K562 (cell line): ENCODE measurements at regions not wholly inside any gene's neighbourhood (a gene's known extent, or its start where the extent isn't known, plus 50 kb on each side); places are given as distances from the start of the nearest gene placed in this dataset.

Source experiments
- ATAC-seq: fragments of 200-7000 bp; cut with Tn5 transposase; 3 replicates; pipeline ENCODE4 v1.9.1; 2020; ENCODE audit warnings: moderate library complexity
- BruUV-seq: library from RNA; stranded (reverse); fragments of 400-500 nt; replicated peaks from 2 replicates; lab custom pipeline; 2021; lab: Mats Ljungman, UMichigan
- CTCF ChIA-PET: fragments of 300-600 bp; formaldehyde crosslinking; extraction: SDS; loops from one replicate; lab custom pipeline; 2021; ENCODE audit warnings: low intra/inter-chr PET ratio; lab: Yijun Ruan, JAX
- POLR2A ChIA-PET: fragments of 300-600, 350-650 bp; sonication (Branson Sonifier 250); formaldehyde crosslinking; extraction: SDS; loops from one replicate; lab custom pipeline; 2021; ENCODE audit warnings: antibody characterized with exemption, inconsistent platforms; lab: Yijun Ruan, JAX
- DNase-seq, 4 experiments: peaks; one replicate each; pipeline versions ENCODE4 v3.0.0 to v3.0.0-alpha.2; 2011 to 2018; ENCODE audit warnings: low spot score in 3 of 4, mixed read lengths in 3 of 4; ENCODE audit errors: extremely low read depth in 1 of 4
- FAIRE-seq: peaks from 2 replicates; lab custom pipeline; 2011; peaks lifted over from hg19 to GRCh38; lab: Jason Lieb, UNC
- H2AFZ ChIP-seq: 2 replicates; pipeline ENCODE4 v1.6.0; 2011; ENCODE audit warnings: low read depth, low read length, control low read depth, inconsistent platforms
- H3K27ac ChIP-seq: fragments of 200-600 bp; 3 replicates; pipeline ENCODE4 v1.8.0; 2011; ENCODE audit warnings: low read depth, mild to moderate bottlenecking, control low read depth, inconsistent platforms, low read length, moderate library complexity, mixed read lengths; ENCODE audit errors: extremely low read depth
- H3K27me3 ChIP-seq, 2 experiments: fragments of 300-600 bp in 1 of 2; 2 replicates in 1 of 2; 3 replicates in 1 of 2; pipeline versions ENCODE4 v1.6.0 to v1.8.0; 2011; ENCODE audit warnings: inconsistent platforms in 2 of 2, low read length in 2 of 2, mild to moderate bottlenecking in 1 of 2, mixed read lengths in 1 of 2, moderate library complexity in 1 of 2; ENCODE audit not compliant: control insufficient read depth in 2 of 2, insufficient read depth in 2 of 2
- H3K36me3 ChIP-seq: fragments of 300-600 bp; 3 replicates; pipeline ENCODE4 v1.8.0; 2011; ENCODE audit warnings: mild to moderate bottlenecking, low read length, inconsistent platforms; ENCODE audit not compliant: control insufficient read depth, insufficient read depth
- H3K4me1 ChIP-seq, 2 experiments: fragments of 200-600 bp in 1 of 2; replicated peaks in 1 of 2; 2 replicates in 1 of 2; 3 replicates in 1 of 2; pipeline versions ENCODE4 v1.5.1 to v1.8.0; 2011; ENCODE audit warnings: inconsistent platforms in 2 of 2, low read length in 2 of 2, mild to moderate bottlenecking in 1 of 2, mixed read lengths in 1 of 2, moderate library complexity in 1 of 2; ENCODE audit not compliant: control insufficient read depth in 2 of 2, insufficient read depth in 2 of 2
- H3K4me2 ChIP-seq: 2 replicates; pipeline ENCODE4 v1.6.1; 2011; ENCODE audit warnings: low read length, control low read depth, inconsistent platforms, mixed read lengths; ENCODE audit not compliant: insufficient read depth
- H3K4me3 ChIP-seq: fragments of 200-600 bp; sonication (generic), shearing (Covaris generic); 2 replicates; pipeline ENCODE4 v1.5.1; 2016; ENCODE audit warnings: control low read depth, inconsistent platforms
- H3K79me2 ChIP-seq: fragments of 200-600 bp; 3 replicates; pipeline ENCODE4 v1.8.0; 2011; ENCODE audit warnings: low read length, inconsistent platforms; ENCODE audit not compliant: control insufficient read depth, insufficient read depth
- H3K9ac ChIP-seq, 2 experiments: 2 replicates each; pipeline versions ENCODE4 v1.6.0 to v1.6.1; 2011; ENCODE audit warnings: low read depth in 2 of 2, low read length in 2 of 2, control low read depth in 1 of 2, inconsistent platforms in 1 of 2, mild to moderate bottlenecking in 1 of 2, mixed read lengths in 1 of 2; ENCODE audit not compliant: insufficient read depth in 1 of 2
- H3K9me1 ChIP-seq: one replicate; pipeline ENCODE4 v1.6.0; 2011; ENCODE audit warnings: inconsistent platforms, mild to moderate bottlenecking, low read length, moderate library complexity; ENCODE audit not compliant: control insufficient read depth, insufficient read depth
- H3K9me3 ChIP-seq: replicated peaks from 2 replicates; pipeline ENCODE4 v1.5.1; 2011; ENCODE audit warnings: low read depth, low read length, inconsistent platforms; ENCODE audit not compliant: control insufficient read depth, insufficient read depth
- H4K20me1 ChIP-seq: replicated peaks from 2 replicates; pipeline ENCODE4 v1.6.1; 2011; ENCODE audit warnings: low read length, inconsistent platforms, mixed read lengths; ENCODE audit not compliant: control insufficient read depth, insufficient read depth
- BDP1 ChIP-seq: IDR thresholded peaks from 3 replicates; pipeline ENCODE4 v1.6.1; 2011; ENCODE audit not compliant: insufficient read length, insufficient read depth
- CBX8 ChIP-seq: fragments of 200-600 bp; sonication (generic); IDR thresholded peaks from 2 replicates; pipeline ENCODE4 v1.6.1; 2012; ENCODE audit warnings: borderline replicate concordance, mixed run types, low read depth, mild to moderate bottlenecking, moderate library complexity, mixed read lengths, low read length, control low read depth, inconsistent platforms; ENCODE audit not compliant: poor library complexity, severe bottlenecking; ENCODE audit errors: extremely low read depth
- CCNT2 ChIP-seq: IDR thresholded peaks from 2 replicates; pipeline ENCODE4 v1.6.1; 2011; ENCODE audit warnings: borderline replicate concordance, low read depth, mild to moderate bottlenecking, moderate library complexity, mixed read lengths, low read length; ENCODE audit not compliant: insufficient read length; ENCODE audit errors: extremely low read depth
- DMBX1 ChIP-seq: fragments of 250-450 bp; sonication (Bioruptor Pico); IDR thresholded peaks from 2 replicates; pipeline ENCODE4 v1.8.0; 2022; ENCODE audit warnings: inconsistent platforms, mild to moderate bottlenecking, moderate library complexity, borderline replicate concordance
- DPF2 ChIP-seq: fragments of 450-650 bp; IDR thresholded peaks from 2 replicates; pipeline ENCODE4 v1.6.1; 2016
- ILK ChIP-seq: fragments of 450-650 bp; IDR thresholded peaks from 2 replicates; pipeline ENCODE4 v1.6.1; 2016; ENCODE audit warnings: missing genetic modification characterization, low read depth, mild to moderate bottlenecking, missing compliant biosample characterization, moderate library complexity, borderline replicate concordance
- MEIS2 ChIP-seq: fragments of 450-650 bp; IDR thresholded peaks from 2 replicates; pipeline ENCODE4 v1.6.1; 2014; ENCODE audit warnings: mild to moderate bottlenecking; ENCODE audit not compliant: partially characterized antibody
- NCOA4 ChIP-seq: fragments of 450-650 bp; IDR thresholded peaks from 2 replicates; pipeline ENCODE4 v1.6.1; 2018; ENCODE audit warnings: mild to moderate bottlenecking; ENCODE audit not compliant: partially characterized antibody
- SLC30A9 ChIP-seq: fragments of 250-450 bp; sonication (Bioruptor Pico); IDR thresholded peaks from 2 replicates; pipeline ENCODE4 v1.8.0; 2022; ENCODE audit warnings: mild to moderate bottlenecking, moderate library complexity
- SOX6 ChIP-seq: fragments of 450-650 bp; IDR thresholded peaks from 2 replicates; pipeline ENCODE4 v1.6.1; 2014; ENCODE audit warnings: mild to moderate bottlenecking
- TCF3 ChIP-seq: sonication (generic); formaldehyde crosslinking; IDR thresholded peaks from 2 replicates; pipeline ENCODE4 v1.4.0; 2020; ENCODE audit warnings: mild to moderate bottlenecking, missing genetic modification reagents
- TCF7 ChIP-seq: sonication (generic); IDR thresholded peaks from 2 replicates; pipeline ENCODE4 v1.6.1; 2016; ENCODE audit warnings: antibody characterized with exemption, borderline replicate concordance
- ZBTB12 ChIP-seq: fragments of 250-450 bp; sonication (Bioruptor Pico); IDR thresholded peaks from 2 replicates; pipeline ENCODE4 v1.4.0; 2020
- ZNF165 ChIP-seq: fragments of 250-450 bp; sonication (Bioruptor Pico); IDR thresholded peaks from 2 replicates; pipeline ENCODE4 v1.4.0; 2020; ENCODE audit warnings: borderline replicate concordance
- ZNF511 ChIP-seq: sonication (generic); formaldehyde crosslinking; IDR thresholded peaks from 2 replicates; pipeline ENCODE4 v1.8.0; 2022; ENCODE audit warnings: mild to moderate bottlenecking, missing genetic modification reagents
- ZNF717 ChIP-seq: fragments of 250-450 bp; sonication (Bioruptor Pico); IDR thresholded peaks from 2 replicates; pipeline ENCODE4 v1.5.0; 2021
- ZSCAN29 ChIP-seq: fragments of 450-650 bp; IDR thresholded peaks from 2 replicates; pipeline ENCODE4 v1.6.1; 2017
- WGBS: fragments of 100-300 bp; shearing (Covaris generic); methylation state at CpG from one replicate; pipeline ENCODE4 v1.1.6; 2016; ENCODE audit warnings: low coverage, mixed read lengths; ENCODE audit not compliant: insufficient coverage; ENCODE audit errors: missing lambda C conversion rate; 5-methylcytosine and 5-hydroxymethylcytosine counted together
- in situ Hi-C: fragments of 300-500 bp; cut with MboI; formaldehyde crosslinking; loops from 4 replicates; pipeline ENCODE4 v1.15.0; 2018; ENCODE audit warnings: inconsistent platforms, mixed read lengths
- intact Hi-C: fragments of 100-400 bp; cut with micrococcal nuclease; formaldehyde crosslinking; loops from 2 replicates; pipeline ENCODE4 v1.14.2; 2022
- TF ChIP-seq, protein P1 (sequence below): fragments of 450-650 bp; IDR thresholded peaks from 2 replicates; pipeline ENCODE4 v1.6.1; 2016; ENCODE audit warnings: mild to moderate bottlenecking

- TF ChIP-seq ZNF165 (CRISPR knock-in tag) (no peak), SLC30A9 (CRISPR knock-in tag) (no peak), SOX6 (no peak), ILK (no peak), CCNT2 (no peak), CBX8 (no peak), ZNF717 (CRISPR knock-in tag) (no peak), DPF2 (no peak), NCOA4 (no peak), DMBX1 (CRISPR knock-in tag) (no peak)
Measured at GRCh38 chr12:130080205-130080604, 82.1 kb upstream of the FZD10 start (continued).

GRCh38 chr12:130081117-130081805, 81.0 kb upstream of the FZD10 start:
- WGBS: 2% methylated on average over 13 of the region's 13 CpGs
- Histone ChIP-seq H3K4me3 (no peak overlapping the region), H3K4me2 (no peak overlapping the region), H2AFZ (no peak overlapping the region), H3K36me3 (no peaks in the 10 kb centered on the region), H3K9ac (no peak overlapping the region), H3K4me1 (no peaks in the 10 kb centered on the region), H3K9me1 (no peaks in the 10 kb centered on the region), H4K20me1 (no peaks in the 10 kb centered on the region; the same call in 1 of the 2 replicates), H3K27me3 (peaks cover 3 to 38% of the 10 kb centered on the region in 2 experiments; a peak in 4 of 5 replicates), H3K9me3 (no peaks in the 10 kb centered on the region), H3K27ac (no peak overlapping the region), H3K79me2 (no peaks in the 10 kb centered on the region)
- no peak for DNase-seq
- intact Hi-C loops: no loop called here
- ATAC-seq: no peak
- in situ Hi-C loops: no loop called here
- ChIA-PET POLR2A (no interaction called here), CTCF (no interaction called here)
- no peak for FAIRE-seq
- no TSS peak for BruUV-seq
- TF ChIP-seq TCF7: no peak
- TF ChIP-seq ZSCAN29: no peak
- TF ChIP-seq ZNF511 (CRISPR knock-in tag): no peak
- no peak for TF ChIP-seq BDP1
- TF ChIP-seq, protein P1, sequence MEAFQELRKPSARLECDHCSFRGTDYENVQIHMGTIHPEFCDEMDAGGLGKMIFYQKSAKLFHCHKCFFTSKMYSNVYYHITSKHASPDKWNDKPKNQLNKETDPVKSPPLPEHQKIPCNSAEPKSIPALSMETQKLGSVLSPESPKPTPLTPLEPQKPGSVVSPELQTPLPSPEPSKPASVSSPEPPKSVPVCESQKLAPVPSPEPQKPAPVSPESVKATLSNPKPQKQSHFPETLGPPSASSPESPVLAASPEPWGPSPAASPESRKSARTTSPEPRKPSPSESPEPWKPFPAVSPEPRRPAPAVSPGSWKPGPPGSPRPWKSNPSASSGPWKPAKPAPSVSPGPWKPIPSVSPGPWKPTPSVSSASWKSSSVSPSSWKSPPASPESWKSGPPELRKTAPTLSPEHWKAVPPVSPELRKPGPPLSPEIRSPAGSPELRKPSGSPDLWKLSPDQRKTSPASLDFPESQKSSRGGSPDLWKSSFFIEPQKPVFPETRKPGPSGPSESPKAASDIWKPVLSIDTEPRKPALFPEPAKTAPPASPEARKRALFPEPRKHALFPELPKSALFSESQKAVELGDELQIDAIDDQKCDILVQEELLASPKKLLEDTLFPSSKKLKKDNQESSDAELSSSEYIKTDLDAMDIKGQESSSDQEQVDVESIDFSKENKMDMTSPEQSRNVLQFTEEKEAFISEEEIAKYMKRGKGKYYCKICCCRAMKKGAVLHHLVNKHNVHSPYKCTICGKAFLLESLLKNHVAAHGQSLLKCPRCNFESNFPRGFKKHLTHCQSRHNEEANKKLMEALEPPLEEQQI: no peak
- no peak for TF ChIP-seq TCF3 (CRISPR knock-in tag)
- no peak for TF ChIP-seq ZBTB12 (CRISPR knock-in tag)
- no peak for TF ChIP-seq MEIS2
